Stimulated activated naive CD8-positive, alpha-beta T cell treated with anti-CD3 and anti-CD28 coated beads, Interleukin-15, Interleukin-2, amounts not matched to agents 100 ng/mL and 50 ng/mL, for 24 hours (primary cell): ENCODE measurements at regions not wholly inside any gene's neighbourhood (a gene's known extent, or its start where the extent isn't known, plus 50 kb on each side); places are given as distances from the start of the nearest gene placed in this dataset.
"Not testable (repeated sequence)": the region's sequence is repeated elsewhere in the genome, so short reads cannot be mapped to it uniquely, and the experiment has no call there.

ENCODE experiments used
- H3K27ac Mint-ChIP-seq: one replicate; pipeline ENCODE4 v1.8.0; 2021; ENCODE audit warnings: mild to moderate bottlenecking, mixed read lengths
- H3K27me3 Mint-ChIP-seq: one replicate; pipeline ENCODE4 v1.8.0; 2021; ENCODE audit warnings: mixed read lengths
- H3K36me3 Mint-ChIP-seq: one replicate; pipeline ENCODE4 v1.8.0; 2021; ENCODE audit warnings: low read depth, mixed read lengths
- H3K4me1 Mint-ChIP-seq: one replicate; pipeline ENCODE4 v1.8.0; 2021; ENCODE audit warnings: low read depth, mixed read lengths
- H3K4me3 Mint-ChIP-seq: one replicate; pipeline ENCODE4 v1.8.0; 2021; ENCODE audit warnings: mild to moderate bottlenecking, mixed read lengths
- H3K9me3 Mint-ChIP-seq: one replicate; pipeline ENCODE4 v1.8.0; 2021; ENCODE audit warnings: mixed read lengths

GRCh38 chr20:51968151-51968550, 165.8 kb upstream of the SALL4 start:
- no peaks in the 10 kb centered on the region for H3K9me3 Mint-ChIP-seq

DNA sequence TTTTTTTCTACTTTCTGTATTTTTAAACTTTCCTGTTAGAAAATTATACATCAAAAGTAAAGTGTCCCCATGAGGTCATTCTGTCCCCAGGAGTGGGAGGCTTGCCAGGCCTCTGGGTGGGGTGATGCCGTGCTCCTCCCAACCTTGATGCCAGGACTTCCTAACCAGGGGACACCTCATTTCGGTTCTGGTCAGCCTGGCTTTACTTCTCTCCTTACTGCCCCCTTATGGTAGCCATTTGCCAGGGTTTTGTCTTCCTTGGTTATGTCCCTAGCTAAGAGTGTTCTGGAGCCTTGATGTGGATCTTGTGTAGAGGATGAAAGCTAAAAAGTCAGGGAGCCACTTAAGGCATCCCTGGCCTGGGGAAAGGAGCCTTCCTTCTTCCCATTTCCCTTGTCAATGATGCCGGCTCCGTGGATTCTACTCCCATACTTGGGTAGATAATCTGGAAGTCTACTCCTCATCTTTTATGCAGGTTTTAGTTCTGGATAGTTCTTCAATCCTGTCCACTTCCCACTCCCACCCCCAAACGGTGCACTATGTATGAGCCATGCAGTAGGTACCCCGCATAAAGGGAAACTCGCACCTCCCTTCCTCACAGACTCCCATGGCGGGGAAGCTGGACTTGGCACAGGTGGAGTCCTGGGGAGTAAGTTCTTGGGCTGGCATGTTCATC, 164.1 kb upstream of the SALL4 start:
- peaks cover 7% of the 10 kb centered on the region for H3K27me3 Mint-ChIP-seq
- H3K27ac Mint-ChIP-seq = no peak overlapping the region
- H3K4me3 Mint-ChIP-seq = no peak overlapping the region
- H3K9me3 Mint-ChIP-seq = no peaks in the 10 kb centered on the region
- H3K4me1 Mint-ChIP-seq = no peaks in the 10 kb centered on the region
- H3K36me3 Mint-ChIP-seq = no peaks in the 10 kb centered on the region

More at GRCh38 chr20:51968151-51968550, 165.8 kb upstream of the SALL4 start:
- Mint-ChIP-seq H3K27me3 (no peaks in the 10 kb centered on the region), H3K36me3 (no peaks in the 10 kb centered on the region), H3K27ac (no peak overlapping the region), H3K4me1 (no peaks in the 10 kb centered on the region), H3K4me3 (no peak overlapping the region)

GRCh38 chr20:51961964-51962761, 159.8 kb upstream of the SALL4 start:
- Mint-ChIP-seq H3K27ac (no peak overlapping the region), H3K4me3 (no peak overlapping the region), H3K4me1 (peaks cover 10% of the 10 kb centered on the region), H3K36me3 (no peaks in the 10 kb centered on the region), H3K27me3 (peaks cover 32% of the 10 kb centered on the region), H3K9me3 (no peaks in the 10 kb centered on the region)

- Mint-ChIP-seq H3K27ac (no peak overlapping the region), H3K36me3 (no peaks in the 10 kb centered on the region), H3K4me3 (no peak overlapping the region), H3K9me3 (no peaks in the 10 kb centered on the region), H3K27me3 (peaks cover 32% of the 10 kb centered on the region), H3K4me1 (peaks cover 10% of the 10 kb centered on the region)
Measured at GRCh38 chr20:51960047-51960675, 157.8 kb upstream of the SALL4 start.

DNA sequence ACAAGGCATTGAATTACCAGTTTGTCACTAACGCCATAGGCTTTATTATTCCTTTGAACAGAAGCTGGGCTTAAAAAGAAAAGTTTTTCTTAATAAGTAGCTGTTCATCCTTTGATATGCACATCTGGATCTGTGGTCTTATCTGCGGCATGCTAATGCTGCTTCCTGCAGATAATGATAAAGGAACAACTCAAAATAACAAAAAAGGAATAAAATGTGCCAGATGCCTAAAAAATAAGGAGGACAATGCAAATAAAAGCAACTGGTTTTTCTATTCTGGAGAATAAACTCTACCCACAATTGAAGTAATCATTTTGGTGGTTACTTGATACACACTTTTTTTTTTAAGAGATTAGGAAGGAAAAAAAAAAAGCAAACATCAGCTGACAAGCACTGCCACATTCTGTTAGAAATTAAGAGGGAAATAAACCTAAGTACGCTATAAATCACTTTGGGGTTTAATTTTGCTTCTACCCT, 156.8 kb upstream of the SALL4 start:
- Mint-ChIP-seq H3K27ac (no peak overlapping the region), H3K4me1 (peaks cover 10% of the 10 kb centered on the region), H3K27me3 (peaks cover 32% of the 10 kb centered on the region), H3K9me3 (no peaks in the 10 kb centered on the region), H3K4me3 (no peak overlapping the region), H3K36me3 (no peaks in the 10 kb centered on the region)

DNA sequence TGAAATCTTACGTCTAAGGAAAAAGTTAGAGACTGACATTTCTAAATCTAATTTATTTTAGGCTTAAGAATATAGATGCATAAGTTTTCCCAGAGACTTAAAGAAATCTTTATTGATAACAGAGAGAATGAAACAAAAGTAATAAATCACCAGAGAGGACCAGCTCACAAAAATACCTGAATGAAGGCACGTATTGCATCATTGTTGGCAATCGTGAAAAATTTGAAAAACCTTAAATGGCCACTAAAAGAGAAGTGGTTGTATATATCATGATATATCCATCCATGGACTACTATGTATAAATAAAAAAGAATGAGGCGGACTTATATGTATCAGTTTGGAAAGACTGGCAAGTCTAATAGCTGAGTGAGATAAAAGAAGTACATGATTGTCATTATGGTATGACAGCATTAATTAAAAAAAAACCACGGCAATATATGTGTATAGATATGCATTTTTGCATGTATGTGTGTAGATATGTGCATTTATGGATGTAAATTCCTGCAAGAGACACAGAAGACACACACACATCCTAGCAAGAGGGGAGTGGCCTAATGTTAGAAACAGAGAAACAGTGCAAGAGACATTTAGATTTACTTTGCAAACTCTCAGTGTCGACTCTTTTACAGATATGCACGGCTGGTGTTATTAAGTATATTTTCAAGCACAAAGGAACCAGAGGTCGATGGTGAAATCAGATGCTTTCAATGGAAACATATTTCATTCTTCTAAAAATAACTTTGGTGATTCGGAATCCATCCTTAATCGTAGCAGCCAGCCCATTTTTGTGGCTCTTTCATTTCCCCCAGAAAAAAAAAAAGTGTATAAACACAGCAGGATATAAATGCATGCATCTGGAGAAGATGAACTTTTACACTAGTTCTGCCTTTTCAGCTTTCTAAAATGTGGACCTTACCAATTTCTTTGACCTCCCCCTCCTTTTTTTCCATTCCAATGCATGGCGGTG, 156.1 kb upstream of the SALL4 start:
- Mint-ChIP-seq H3K27me3 (peaks cover 36% of the 10 kb centered on the region), H3K4me1 (peaks cover 10% of the 10 kb centered on the region)

DNA sequence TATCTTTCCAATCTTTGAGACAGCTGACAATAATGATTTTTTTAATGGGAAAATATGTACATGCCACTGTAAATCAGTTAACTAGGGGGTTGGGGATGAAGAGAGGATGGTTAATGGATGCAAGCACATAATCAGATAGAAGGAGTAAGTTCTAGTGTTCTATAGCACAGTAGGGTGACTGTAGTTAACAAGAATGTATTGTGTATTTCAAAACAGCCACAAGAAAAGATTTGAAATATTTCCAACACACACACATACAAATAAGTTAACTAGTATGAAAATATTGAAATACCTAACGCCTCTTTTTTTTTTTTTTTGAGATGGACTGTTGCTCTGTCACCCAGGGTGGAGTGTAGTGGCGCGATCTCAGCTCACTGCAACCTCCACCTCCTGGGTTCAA, 153.4 kb upstream of the SALL4 start:
- Mint-ChIP-seq H3K27me3 (peaks cover 29% of the 10 kb centered on the region), H3K4me3 (no peak overlapping the region), H3K36me3 (peaks cover 4% of the 10 kb centered on the region), H3K4me1 (peaks cover 10% of the 10 kb centered on the region), H3K27ac (no peak overlapping the region), H3K9me3 (no peaks in the 10 kb centered on the region)

More for the DNA sequence above, 156.1 kb upstream of the SALL4 start:
- Mint-ChIP-seq H3K4me3 (no peak overlapping the region), H3K27ac (no peak overlapping the region), H3K9me3 (no peaks in the 10 kb centered on the region), H3K36me3 (peaks cover 4% of the 10 kb centered on the region)

DNA sequence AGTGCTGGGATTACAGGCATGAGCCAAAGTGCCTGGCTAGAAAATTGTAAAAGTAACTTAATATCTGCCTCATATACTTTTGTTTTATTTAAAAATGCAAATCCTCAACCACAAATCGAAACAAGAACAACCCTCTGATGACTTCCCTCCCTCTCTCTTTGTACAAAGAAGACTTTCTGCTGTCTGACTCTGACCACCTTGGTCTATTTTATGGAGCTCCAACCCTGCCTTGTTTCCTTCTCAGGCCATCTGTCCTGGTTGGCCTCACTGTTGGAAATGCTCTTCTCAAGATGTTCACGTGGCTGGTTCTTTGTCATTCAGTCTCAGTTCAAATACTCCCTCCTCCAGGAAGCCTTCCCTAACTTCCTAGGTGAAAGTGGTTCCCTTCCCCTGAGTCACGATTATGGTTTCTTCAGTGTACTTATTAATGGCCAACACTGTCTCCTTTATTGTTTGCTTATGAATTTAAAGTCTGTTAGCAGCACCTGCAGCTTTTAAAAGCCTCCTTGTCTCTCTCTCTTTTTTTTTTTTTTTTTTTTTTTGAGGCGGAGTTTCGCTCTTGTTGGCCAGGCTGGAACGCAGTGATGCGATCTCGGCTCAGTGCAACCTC, 151.5 kb upstream of the SALL4 start:
- peak overlapping the region; percentile 21 for H3K27ac Mint-ChIP-seq
- peaks cover 4% of the 10 kb centered on the region for H3K36me3 Mint-ChIP-seq
- peaks cover 12% of the 10 kb centered on the region for H3K27me3 Mint-ChIP-seq

GRCh38 chr20:51950926-51951325, 148.6 kb upstream of the SALL4 start:
- peaks cover 4% of the 10 kb centered on the region for H3K27me3 Mint-ChIP-seq
- peaks cover 4% of the 10 kb centered on the region for H3K36me3 Mint-ChIP-seq
- peaks cover 4% of the 10 kb centered on the region for H3K4me1 Mint-ChIP-seq
- H3K9me3 Mint-ChIP-seq = no peaks in the 10 kb centered on the region
- no peak overlapping the region for H3K4me3 Mint-ChIP-seq
- no peak overlapping the region for H3K27ac Mint-ChIP-seq

More for the DNA sequence above, 151.5 kb upstream of the SALL4 start:
- H3K4me1 Mint-ChIP-seq = peaks cover 6% of the 10 kb centered on the region
- no peaks in the 10 kb centered on the region for H3K9me3 Mint-ChIP-seq
- H3K4me3 Mint-ChIP-seq = no peak overlapping the region

DNA sequence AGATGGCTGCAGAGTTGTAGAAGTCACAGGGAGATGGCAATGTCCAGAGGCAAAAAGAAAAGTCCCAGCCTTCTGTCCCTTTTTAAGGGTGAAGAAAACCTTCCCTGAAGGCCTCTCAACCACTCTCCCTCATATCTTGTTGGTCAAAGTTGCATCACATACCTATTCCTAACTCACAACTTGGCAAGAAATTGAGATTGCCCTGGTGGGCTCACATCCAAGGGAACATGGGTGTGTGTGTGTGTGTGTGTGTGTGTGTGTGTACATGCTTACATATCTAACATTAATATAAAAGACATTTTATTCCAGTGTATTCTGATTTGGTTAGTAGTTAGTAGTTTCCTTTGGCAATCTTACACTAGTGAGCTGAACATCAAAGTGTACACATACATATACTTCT, 144.3 kb upstream of the SALL4 start:
- Mint-ChIP-seq H3K27ac (no peak overlapping the region), H3K27me3 (peaks cover 4% of the 10 kb centered on the region), H3K36me3 (no peaks in the 10 kb centered on the region), H3K4me3 (no peak overlapping the region), H3K9me3 (no peaks in the 10 kb centered on the region), H3K4me1 (peaks cover 4% of the 10 kb centered on the region)

DNA sequence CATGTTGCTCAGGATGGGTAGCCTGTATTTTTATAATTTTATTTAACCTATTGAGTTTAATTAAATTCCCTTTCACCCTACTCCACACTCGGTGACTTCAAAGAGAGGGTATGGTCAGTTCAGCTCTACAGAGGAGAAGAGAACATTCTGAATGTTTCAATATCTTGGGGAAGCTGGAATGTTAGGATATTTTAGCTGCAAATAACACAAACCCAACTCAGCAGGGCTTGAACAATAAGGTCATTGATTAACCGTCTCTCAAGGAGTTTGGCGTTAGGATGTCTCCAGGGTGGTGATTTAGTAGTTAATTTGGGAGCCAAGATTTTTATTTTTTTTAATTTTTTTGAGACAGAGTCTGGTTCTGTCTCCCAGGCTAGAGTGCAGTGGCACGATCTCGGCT, 143.6 kb upstream of the SALL4 start:
- H3K27me3 Mint-ChIP-seq = peaks cover 4% of the 10 kb centered on the region

DNA sequence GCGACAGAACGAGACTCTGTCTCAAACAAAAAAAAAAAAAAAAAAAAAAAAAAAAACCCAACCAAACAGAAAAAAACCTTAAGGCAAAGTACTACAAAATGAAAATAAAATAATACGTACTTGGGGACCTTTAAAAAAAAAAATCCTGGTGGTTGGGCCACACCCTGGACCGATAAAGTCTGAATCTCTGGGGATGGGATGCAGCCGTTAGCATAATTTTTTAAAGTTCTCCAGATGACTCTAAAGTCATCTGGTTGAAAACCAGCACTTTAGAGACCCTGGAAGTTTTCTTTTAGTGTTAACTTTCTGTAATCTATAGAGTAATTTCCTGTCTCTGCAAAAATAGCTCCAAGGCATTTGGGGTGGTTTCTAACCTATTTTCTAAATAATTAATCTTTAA, 142.9 kb upstream of the SALL4 start:
- H3K27ac Mint-ChIP-seq = no peak overlapping the region
- H3K4me3 Mint-ChIP-seq = no peak overlapping the region
- peaks cover 4% of the 10 kb centered on the region for H3K4me1 Mint-ChIP-seq
- H3K36me3 Mint-ChIP-seq = no peaks in the 10 kb centered on the region
- no peaks in the 10 kb centered on the region for H3K9me3 Mint-ChIP-seq
- peaks cover 4% of the 10 kb centered on the region for H3K27me3 Mint-ChIP-seq

More for the DNA sequence above, 143.6 kb upstream of the SALL4 start:
- H3K4me3 Mint-ChIP-seq = no peak overlapping the region
- no peak overlapping the region for H3K27ac Mint-ChIP-seq
- H3K36me3 Mint-ChIP-seq = no peaks in the 10 kb centered on the region
- H3K9me3 Mint-ChIP-seq = no peaks in the 10 kb centered on the region
- peaks cover 4% of the 10 kb centered on the region for H3K4me1 Mint-ChIP-seq

DNA sequence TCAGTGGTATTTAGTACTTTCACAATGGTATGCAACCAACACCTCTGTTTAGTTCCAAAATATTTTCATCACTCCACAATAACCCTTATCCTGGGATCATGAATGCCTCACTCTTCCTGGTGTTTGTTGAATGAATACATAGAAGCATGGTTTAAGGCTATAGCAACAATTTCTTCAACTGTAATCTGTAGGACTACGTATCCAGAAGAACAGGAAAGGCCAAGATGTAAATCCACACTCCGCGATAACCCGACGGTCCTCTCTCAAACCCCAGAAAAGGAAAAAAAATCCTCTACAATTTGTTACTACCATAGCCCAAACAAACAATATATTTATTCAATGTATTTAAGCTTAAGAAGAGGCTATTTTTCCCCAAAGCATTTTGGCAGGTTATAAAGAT, 141.4 kb upstream of the SALL4 start:
- Mint-ChIP-seq H3K36me3 (no peaks in the 10 kb centered on the region), H3K4me3 (no peak overlapping the region), H3K27ac (no peak overlapping the region), H3K4me1 (peaks cover 4% of the 10 kb centered on the region), H3K27me3 (peaks cover 4% of the 10 kb centered on the region), H3K9me3 (no peaks in the 10 kb centered on the region)

GRCh38 chr20:51943326-51943725, 141.0 kb upstream of the SALL4 start:
- not testable (repeated sequence) for H3K36me3 Mint-ChIP-seq, H3K9me3 Mint-ChIP-seq

More at GRCh38 chr20:51943326-51943725, 141.0 kb upstream of the SALL4 start:
- H3K4me1 Mint-ChIP-seq, H3K27me3 Mint-ChIP-seq, H3K4me3 Mint-ChIP-seq, H3K27ac Mint-ChIP-seq: not testable (repeated sequence)
